Bronchial epithelial cell (primary cell): ENCODE measurements at regions not wholly inside any gene's neighbourhood (a gene's known extent, or its start where the extent isn't known, plus 50 kb on each side); places are given as distances from the start of the nearest gene placed in this dataset.

Experiments
- DNase-seq: peaks from one replicate; pipeline ENCODE4 v3.0.0-alpha.2; 2010; ENCODE audit warnings: low read depth
- FAIRE-seq: peaks from 2 replicates; lab custom pipeline; 2011; peaks lifted over from hg19 to GRCh38; lab: Jason Lieb, UNC
- H3K27me3 ChIP-seq: 2 replicates; pipeline ENCODE4 v1.5.1; 2011; ENCODE audit warnings: low read length; ENCODE audit not compliant: control insufficient read depth, insufficient read depth
- H3K36me3 ChIP-seq: 2 replicates; pipeline ENCODE4 v1.5.1; 2011; ENCODE audit warnings: low read length; ENCODE audit not compliant: control insufficient read depth, insufficient read depth
- H3K4me3 ChIP-seq: 2 replicates; pipeline ENCODE4 v1.5.1; 2011; ENCODE audit warnings: mild to moderate bottlenecking, low read depth, low read length, control low read depth
- CTCF ChIP-seq: IDR thresholded peaks from 2 replicates; pipeline ENCODE4 v1.5.1; 2011; ENCODE audit warnings: mild to moderate bottlenecking, moderate library complexity, low read length, control low read depth, inconsistent platforms; ENCODE audit not compliant: insufficient read depth, severe bottlenecking

DNA sequence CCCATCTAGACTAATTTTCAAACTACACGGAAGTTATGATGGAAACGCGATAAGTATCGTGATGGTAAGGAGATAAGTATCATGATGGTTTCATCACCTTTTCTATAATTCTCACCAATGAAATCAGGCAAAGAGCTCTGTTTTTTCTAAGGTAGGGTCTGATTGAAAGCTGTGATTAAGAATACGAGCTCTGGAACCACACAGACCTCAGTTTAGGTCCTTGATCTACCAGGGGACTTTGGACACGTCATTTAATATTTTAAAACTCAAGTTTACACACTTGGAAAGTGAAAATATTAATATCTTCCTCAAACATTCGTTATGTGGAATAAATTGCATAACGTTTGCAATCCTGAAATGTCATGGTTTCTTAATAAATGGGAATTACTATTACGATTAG lies 538.2 kb upstream of the CELF2 start:
- H3K27me3 ChIP-seq = no peaks in the 10 kb centered on the region
- no peaks in the 10 kb centered on the region for H3K36me3 ChIP-seq
- TF ChIP-seq CTCF = no peak
- no peak overlapping the region for H3K4me3 ChIP-seq
- no peak for FAIRE-seq
- DNase-seq = no peak

- TF ChIP-seq CTCF = no peak
- Histone ChIP-seq H3K4me3 (no peak overlapping the region), H3K27me3 (no peaks in the 10 kb centered on the region), H3K36me3 (no peaks in the 10 kb centered on the region)
- FAIRE-seq = no peak
- no peak for DNase-seq
Observed at GRCh38 chr10:10482613-10483012, 535.1 kb upstream of the CELF2 start.

- TF ChIP-seq CTCF = no peak
- FAIRE-seq (no peak), DNase-seq (no peak)
- H3K4me3 ChIP-seq = no peak overlapping the region
- H3K27me3 ChIP-seq = no peaks in the 10 kb centered on the region
- no peaks in the 10 kb centered on the region for H3K36me3 ChIP-seq
Observed at GRCh38 chr10:10489076-10489475, 528.6 kb upstream of the CELF2 start.

GRCh38 chr10:10489805-10490571 lies 527.7 kb upstream of the CELF2 start:
- H3K27me3 ChIP-seq = no peaks in the 10 kb centered on the region
- no peak for FAIRE-seq
- TF ChIP-seq CTCF = no peak
- DNase-seq = no peak
- H3K4me3 ChIP-seq = no peak overlapping the region
- H3K36me3 ChIP-seq = no peaks in the 10 kb centered on the region

DNA sequence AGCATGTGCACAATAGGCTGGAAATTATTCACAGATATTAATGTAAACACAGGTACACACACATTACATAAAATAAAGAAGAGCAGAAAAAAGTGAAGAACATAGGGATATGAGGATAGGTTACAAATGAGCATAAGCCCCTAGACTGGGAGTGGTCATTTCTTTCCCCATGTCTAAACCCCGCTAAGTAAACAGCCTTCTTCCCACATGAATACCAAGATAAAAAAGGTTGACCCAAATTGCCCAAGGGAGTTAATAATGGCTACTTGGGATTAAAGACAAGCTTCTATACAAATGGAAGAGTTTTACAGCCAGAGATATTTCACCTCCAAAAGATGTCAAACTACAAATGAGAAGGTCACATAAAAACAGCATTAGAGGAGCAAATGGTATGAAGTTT lies 527.1 kb upstream of the CELF2 start:
- Histone ChIP-seq H3K27me3 (no peaks in the 10 kb centered on the region), H3K4me3 (no peak overlapping the region), H3K36me3 (no peaks in the 10 kb centered on the region)
- FAIRE-seq = no peak
- DNase-seq = no peak
- no peak for TF ChIP-seq CTCF

GRCh38 chr10:10492420-10492819 lies 525.3 kb upstream of the CELF2 start:
- H3K36me3 ChIP-seq = no peaks in the 10 kb centered on the region
- no peak for TF ChIP-seq CTCF
- H3K4me3 ChIP-seq = no peak overlapping the region
- no peaks in the 10 kb centered on the region for H3K27me3 ChIP-seq
- DNase-seq (no peak), FAIRE-seq (no peak)
